EH (cell line): ENCODE measurements at regions not wholly inside any gene's neighbourhood (a gene's known extent, or its start where the extent isn't known, plus 50 kb on each side); places are given as distances from the start of the nearest gene placed in this dataset.
"Not testable (repeated sequence)": the region's sequence is repeated elsewhere in the genome, so short reads cannot be mapped to it uniquely, and the experiment has no call there.

Source experiments
- DNase-seq: peaks from one replicate; pipeline ENCODE4 v3.0.0-alpha.2; 2015; ENCODE audit warnings: low read depth

DNA sequence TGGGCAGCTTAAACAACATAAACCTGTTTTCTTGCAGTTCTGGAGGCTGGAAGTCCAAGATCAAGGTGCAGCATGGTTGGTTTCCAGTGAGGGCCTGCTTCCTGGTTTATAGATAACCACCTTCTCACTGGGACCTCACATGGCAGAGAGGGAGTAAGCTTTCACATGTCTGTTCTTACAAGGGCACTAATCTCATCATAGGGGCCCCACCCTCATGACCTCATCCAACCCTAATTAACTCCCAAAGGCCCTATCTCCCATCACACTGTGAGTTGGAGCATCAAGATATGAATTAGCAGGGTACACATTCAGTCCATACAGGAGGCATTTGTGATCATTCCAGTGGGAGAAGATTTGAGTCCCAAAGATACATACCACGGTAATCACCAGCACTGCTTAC lies 50.5 kb upstream of the GRIN2A start:
- no peak for DNase-seq

- DNase-seq = no peak
These were observed 57.4 kb upstream of the GRIN2A start for GRCh38 chr16:10239640-10240039.

DNA sequence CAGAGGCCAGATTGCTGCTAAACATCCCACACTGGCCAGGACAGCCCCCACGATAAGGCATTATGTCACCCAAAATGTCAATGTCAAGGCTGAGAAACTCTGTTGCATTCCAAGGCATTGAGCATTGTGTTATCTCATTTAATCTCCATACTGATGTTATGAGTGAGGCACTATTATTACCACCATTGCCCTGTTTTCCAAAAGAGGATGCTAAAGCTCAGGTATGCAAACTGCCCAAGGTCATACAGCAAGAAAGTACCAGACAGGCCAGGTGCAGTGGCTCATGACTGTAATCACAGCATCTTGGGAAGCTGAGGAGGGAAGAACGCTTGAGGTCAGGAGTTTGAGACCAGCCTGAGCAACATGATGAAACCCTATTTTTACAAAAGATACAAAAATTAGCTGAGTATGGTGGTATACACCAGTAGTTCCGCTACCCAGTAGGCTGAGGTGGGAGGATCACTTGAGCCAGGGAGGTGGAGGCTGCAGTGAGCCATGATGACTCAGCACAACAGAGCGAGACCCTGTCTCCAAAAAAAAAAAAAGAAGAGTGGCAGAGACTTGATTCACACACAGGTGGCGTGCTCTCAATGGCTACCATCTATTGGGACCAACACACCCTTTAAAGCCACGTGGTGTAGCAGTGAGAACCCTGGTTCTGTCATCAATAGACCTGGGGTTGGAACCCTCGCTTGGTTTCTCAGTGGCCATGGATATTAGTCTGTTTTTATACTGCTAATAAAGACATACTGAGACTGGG lies 58.8 kb upstream of the GRIN2A start:
- peak; percentile 7 for DNase-seq

DNA sequence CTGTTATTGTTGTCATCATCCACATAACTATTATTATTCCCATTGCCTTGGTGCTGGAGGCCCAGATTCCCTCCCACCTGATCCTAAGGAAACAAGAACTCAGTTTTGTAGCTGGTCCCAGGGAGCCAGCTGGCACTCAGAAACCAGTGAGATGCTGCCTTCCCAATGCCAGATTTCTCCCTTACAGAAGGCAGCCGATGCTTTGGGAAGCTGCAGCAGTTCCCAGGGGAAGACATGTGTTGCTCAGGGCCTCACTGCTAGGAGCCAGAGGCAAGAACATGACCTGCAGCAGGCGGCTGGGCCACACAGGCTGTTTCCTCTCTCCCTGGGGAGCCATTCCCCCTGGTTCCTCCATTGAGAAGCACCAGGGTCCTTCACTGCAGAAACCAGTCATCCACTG lies 59.9 kb upstream of the GRIN2A start:
- no peak for DNase-seq

DNA sequence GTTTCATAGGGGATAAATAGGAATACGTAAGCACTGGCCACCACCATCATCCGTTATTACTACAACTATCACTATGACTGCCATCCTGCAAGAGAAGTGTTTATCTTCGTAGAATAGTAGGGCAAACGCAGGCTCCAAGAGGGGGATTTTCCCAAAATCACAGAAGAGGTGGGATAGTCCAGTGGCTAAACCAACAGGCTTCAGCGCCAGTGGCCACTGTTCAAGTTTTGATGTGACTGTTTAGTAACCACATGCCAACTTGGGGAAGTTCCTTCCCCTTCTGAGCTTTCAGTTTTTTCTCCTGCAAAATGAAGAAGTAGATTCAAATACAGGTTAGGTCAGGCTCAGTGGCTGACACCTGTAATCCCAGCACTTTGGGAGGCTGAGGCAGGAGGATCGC lies 60.7 kb upstream of the GRIN2A start:
- no peak for DNase-seq

- DNase-seq = no peak
These were observed 62.8 kb upstream of the GRIN2A start for GRCh38 chr16:10245002-10245401.

DNA sequence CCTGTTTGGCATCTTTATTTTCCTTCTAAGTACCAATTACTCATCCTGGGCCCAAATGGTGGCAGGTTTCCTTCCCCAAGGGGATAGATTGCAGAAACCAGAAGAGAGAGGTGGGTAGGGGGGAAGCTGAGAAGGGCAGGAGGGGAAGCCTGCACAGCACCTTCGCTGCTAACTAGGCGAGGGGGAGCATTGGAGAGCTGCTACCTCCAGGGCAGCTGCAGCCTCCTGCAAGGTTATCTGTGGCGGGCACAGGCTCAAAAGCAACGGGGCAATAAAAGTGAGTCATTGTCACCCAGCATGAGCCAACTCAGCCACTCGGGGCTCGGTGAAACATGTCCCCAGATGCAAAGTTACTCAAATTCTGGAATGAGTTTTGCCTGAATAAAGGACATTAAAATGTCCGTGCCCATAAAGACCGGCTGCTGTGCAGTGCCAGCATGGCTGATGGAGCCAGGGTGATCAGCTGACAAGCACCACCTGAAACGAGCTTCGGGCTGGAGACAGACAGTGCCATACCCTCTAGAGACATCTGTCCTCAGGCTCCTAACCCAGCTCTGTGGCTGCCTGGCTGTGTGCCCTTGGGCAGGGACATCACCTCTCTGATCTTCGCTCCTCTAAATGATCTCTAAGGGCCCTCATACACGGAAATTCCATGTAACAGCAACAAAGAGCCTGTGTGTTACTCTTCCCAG lies 68.1 kb upstream of the GRIN2A start:
- no peak for DNase-seq

GRCh38 chr16:10252155-10252554 lies 69.9 kb upstream of the GRIN2A start:
- no peak for DNase-seq

GRCh38 chr16:10253409-10253808 lies 71.2 kb upstream of the GRIN2A start:
- DNase-seq = no peak

- DNase-seq = no peak
These were observed 73.5 kb upstream of the GRIN2A start for GRCh38 chr16:10255728-10256127.

- DNase-seq = peak; percentile 34
These were observed 74.8 kb upstream of the GRIN2A start for GRCh38 chr16:10256784-10257641.

DNA sequence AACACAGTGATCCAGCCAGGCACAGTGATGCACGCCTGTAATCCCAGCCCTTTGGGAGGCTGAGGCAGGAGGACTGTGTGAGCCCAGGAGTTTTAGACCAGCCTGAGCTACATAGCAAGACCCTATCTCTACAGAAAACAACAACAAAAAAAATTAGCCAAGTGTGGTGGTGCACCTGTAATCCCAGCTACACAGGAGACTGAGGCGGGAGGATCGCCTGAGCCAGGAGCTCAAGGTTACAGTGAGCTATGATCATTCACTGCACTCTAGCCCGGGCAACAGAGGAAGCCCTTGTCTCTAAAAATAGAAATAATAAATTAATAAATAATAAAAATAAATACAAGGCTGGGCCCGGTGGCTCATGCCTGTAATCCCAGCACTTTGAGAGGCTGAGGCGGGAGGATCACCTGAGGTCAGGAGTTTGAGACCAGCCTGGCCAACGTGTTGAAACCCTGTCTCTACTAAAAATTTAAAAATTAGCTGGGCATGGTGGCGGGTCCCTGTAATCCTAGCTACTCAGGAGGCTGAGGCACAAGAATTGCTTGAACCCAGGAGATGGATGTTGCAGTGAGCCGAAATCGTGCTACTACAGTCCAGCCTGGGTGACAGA lies 75.5 kb upstream of the GRIN2A start:
- DNase-seq = not testable (repeated sequence)

- not testable (repeated sequence) for DNase-seq
These were observed 76.8 kb upstream of the GRIN2A start for GRCh38 chr16:10258930-10259603.

GRCh38 chr16:10261077-10261476 lies 78.8 kb upstream of the GRIN2A start:
- DNase-seq = no peak

DNA sequence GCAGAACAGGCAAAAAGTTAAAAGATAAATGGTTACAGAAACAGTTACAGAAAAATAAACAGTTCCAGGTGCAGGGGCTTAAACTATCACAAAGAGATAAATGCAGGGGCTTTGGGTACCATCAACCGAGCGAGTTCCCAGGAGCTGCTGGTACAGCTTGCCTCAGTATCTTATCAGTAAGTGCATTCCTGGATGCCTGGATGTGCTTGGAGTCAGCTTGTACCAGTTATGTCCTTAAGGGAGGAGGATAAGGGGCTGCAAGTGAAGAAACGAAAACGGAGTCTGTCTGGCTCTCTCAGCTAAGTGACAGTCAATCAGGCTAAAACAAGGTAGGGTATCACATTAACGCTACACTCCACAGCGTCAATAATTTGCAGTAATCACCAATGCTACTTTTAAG lies 79.3 kb upstream of the GRIN2A start:
- DNase-seq = not testable (repeated sequence)

- DNase-seq = no peak
These were observed 80.3 kb upstream of the GRIN2A start for GRCh38 chr16:10262377-10263132.

DNA sequence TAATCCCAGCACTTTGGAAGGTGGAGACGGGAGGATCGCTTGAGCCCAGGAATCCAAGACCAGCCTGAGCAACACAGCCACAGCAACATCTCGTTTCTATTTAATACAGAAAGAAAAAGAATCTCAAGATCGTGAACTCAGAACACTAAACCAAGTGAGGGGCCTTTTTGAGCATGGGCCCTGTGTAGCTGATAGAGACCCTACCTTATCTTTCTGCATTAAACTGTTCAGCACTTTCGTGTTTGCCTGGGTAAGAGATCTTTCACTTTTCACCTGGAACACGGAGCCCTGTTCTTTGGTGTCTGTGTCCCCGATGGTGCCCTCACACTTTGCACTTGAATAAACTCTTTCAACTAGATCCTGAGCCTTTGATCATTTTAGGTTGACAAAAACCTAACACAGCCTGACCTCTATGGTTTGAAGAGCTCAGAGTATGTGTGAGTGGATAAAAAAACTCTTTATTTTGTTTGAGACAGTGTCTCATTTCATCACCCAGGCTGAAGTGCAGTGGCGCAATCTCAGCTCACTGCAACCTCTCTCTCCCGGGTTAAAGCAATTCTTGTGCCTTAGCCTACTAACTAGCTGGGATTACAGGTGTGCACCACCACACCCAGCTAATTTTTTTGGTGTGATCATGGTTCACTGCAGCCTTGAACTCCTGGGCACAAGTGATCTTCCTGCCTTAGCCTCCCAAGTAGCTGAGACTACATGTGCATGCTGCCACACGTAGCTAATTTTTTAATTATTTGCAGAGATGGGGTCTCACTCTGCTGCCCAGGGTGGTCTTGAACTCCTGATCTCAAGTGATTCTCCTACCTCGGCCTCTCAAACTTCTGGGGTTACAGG lies 83.8 kb upstream of the GRIN2A start:
- no peak for DNase-seq

- DNase-seq = no peak
These were observed 84.6 kb upstream of the GRIN2A start for GRCh38 chr16:10266809-10267208.

DNA sequence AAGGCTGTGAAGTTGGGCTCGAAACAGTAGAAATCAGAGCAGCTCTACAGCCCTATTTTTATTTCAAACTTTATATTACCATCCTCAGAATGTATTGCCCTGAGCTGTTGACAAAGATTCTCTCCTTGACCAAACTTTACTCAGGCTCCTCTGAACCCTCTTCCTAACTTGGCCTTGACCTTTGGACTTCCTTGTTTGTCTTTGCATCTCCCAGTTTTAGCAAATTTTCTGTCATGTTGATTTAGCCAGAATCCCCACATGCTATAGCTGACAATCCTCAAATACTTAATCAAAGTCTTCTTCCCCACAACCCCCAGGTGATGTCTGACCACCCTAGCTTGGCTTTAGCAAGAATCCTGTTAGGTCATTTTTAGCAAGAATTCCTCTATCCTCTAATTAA lies 87.4 kb upstream of the GRIN2A start:
- no peak for DNase-seq

DNA sequence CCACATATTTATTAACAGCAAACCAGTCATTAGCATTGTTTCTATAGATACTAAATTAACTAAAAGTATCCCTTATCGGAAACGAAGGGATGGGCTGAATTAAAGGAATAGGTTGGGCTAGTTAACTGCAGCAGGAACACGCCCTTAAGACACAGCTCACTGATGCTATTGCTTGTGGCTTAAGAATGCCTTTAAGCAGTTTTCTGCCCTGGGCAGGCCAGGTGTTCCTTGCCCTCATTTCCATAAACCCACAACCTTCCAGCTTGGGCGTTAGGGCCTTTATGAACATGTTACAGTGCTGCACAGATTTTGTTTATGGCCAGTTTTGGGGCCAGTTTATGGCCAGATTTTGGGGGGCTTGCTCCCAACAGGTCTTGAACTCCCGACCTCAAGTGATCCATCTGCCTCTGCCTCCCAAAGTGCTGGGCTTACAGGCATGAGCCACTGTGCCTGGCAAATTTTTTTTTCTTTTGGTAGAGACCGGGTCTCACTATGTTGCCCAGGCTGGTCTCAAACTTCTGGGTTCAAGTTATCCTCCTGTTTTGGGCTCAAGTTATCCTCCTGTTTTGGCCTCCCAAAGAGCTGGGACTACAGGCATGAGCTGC lies 90.1 kb upstream of the GRIN2A start:
- DNase-seq = not testable (repeated sequence)
